Stomach (tissue), 8 donors: ENCODE measurements at regions not wholly inside any gene's neighbourhood (a gene's known extent, or its start where the extent isn't known, plus 50 kb on each side); places are given as distances from the start of the nearest gene placed in this dataset.

Experiments
- DNase-seq, 2 donors: peaks; one replicate each; pipeline versions ENCODE4 v3.0.0 to v3.0.0-alpha.2; 2013 to 2019
- H3K27ac ChIP-seq, 5 donors: fragments of 200-600 bp in 4 of 5; sonication (generic) in 4 of 5; one replicate each; pipeline ENCODE4 v1.5.1; 2013 to 2019; ENCODE audit warnings: mild to moderate bottlenecking in 1 of 5, moderate library complexity in 1 of 5
- H3K27me3 ChIP-seq, 3 donors: fragments of 200-600 bp; sonication (generic); one replicate each; pipeline ENCODE4 v1.5.1; 2017 to 2019; ENCODE audit warnings: mixed run types in 1 of 3
- H3K36me3 ChIP-seq, 4 donors: fragments of 200-600 bp; sonication (generic); 1 replicate in 3 of 4; 2 replicates in 1 of 4; pipeline ENCODE4 v1.5.1; 2016 to 2019
- H3K4me1 ChIP-seq, 4 donors: fragments of 200-600 bp; sonication (generic); one replicate each; pipeline ENCODE4 v1.5.1; 2016 to 2019
- H3K4me3 ChIP-seq, 4 donors: fragments of 200-600 bp; sonication (generic) in 3 of 4; one replicate each; pipeline ENCODE4 v1.5.1; 2016 to 2019; ENCODE audit warnings: mild to moderate bottlenecking in 1 of 4
- H3K9me3 ChIP-seq, 4 donors: fragments of 200-600 bp; sonication (generic); one replicate each; pipeline ENCODE4 v1.5.1; 2016 to 2019
- EP300 ChIP-seq: sonication (generic); formaldehyde crosslinking; IDR thresholded peaks from one replicate; pipeline ENCODE4 v1.6.1; 2017; ENCODE audit warnings: antibody characterized with exemption
- POLR2A ChIP-seq, 4 donors: fragments of 450-650 bp; IDR thresholded peaks; one replicate each; pipeline ENCODE4 v1.6.1; 2016; ENCODE audit warnings: antibody characterized with exemption in 4 of 4, control low read depth in 2 of 4, mild to moderate bottlenecking in 1 of 4, moderate library complexity in 1 of 4
- POLR2AphosphoS5 ChIP-seq, 3 donors: sonication (generic); formaldehyde crosslinking; IDR thresholded peaks; one replicate each; pipeline ENCODE4 v1.6.1; 2016; ENCODE audit warnings: antibody characterized with exemption in 3 of 3
- WGBS, 5 donors: extraction: QIAGEN DNeasy Blood & Tissue Kit in 3 of 5; methylation state at CpG; one replicate each; pipeline versions ENCODE4 v1.1.5 to v1.1.7; 2013 to 2018; 5-methylcytosine and 5-hydroxymethylcytosine counted together
- intact Hi-C: fragments of 100-400 bp; cut with DNase I; formaldehyde crosslinking; loops from one replicate; pipeline ENCODE4 v1.15.1; 2023; ENCODE audit warnings: low total_unique reads
- TF ChIP-seq, protein P1 (sequence below), 7 experiments: fragments of 450-650 bp in 4 of 7; fragments of 200-600 bp in 3 of 7; sonication (generic) in 3 of 7; IDR thresholded peaks; one replicate each; pipeline ENCODE4 v1.5.1; 2016 to 2019; ENCODE audit warnings: antibody characterized with exemption in 7 of 7, control low read depth in 2 of 7, mild to moderate bottlenecking in 1 of 7
- donor health status: healthy with polysubstance abuse.
- donor health status: Bipolar disorder and iron deficiency.
- donor health status: healthy.

GRCh38 chr9:116015855-116016254 is 137.7 kb upstream of the PAPPA start:
- DNase-seq, result no peak
- TF ChIP-seq POLR2A (IDR thresholded peaks at IDR 0.05), result no peak
- TF ChIP-seq POLR2AphosphoS5 (IDR thresholded peaks at IDR 0.05), result no peak
- TF ChIP-seq, protein P1, sequence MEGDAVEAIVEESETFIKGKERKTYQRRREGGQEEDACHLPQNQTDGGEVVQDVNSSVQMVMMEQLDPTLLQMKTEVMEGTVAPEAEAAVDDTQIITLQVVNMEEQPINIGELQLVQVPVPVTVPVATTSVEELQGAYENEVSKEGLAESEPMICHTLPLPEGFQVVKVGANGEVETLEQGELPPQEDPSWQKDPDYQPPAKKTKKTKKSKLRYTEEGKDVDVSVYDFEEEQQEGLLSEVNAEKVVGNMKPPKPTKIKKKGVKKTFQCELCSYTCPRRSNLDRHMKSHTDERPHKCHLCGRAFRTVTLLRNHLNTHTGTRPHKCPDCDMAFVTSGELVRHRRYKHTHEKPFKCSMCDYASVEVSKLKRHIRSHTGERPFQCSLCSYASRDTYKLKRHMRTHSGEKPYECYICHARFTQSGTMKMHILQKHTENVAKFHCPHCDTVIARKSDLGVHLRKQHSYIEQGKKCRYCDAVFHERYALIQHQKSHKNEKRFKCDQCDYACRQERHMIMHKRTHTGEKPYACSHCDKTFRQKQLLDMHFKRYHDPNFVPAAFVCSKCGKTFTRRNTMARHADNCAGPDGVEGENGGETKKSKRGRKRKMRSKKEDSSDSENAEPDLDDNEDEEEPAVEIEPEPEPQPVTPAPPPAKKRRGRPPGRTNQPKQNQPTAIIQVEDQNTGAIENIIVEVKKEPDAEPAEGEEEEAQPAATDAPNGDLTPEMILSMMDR (IDR thresholded peaks at IDR 0.05), result no peak
- TF ChIP-seq EP300, result no peak
- Histone ChIP-seq H3K4me3 (no peak overlapping the region), H3K9me3 (no peaks in the 10 kb centered on the region), H3K36me3 (no peaks in the 10 kb centered on the region), H3K4me1 (no peaks in the 10 kb centered on the region), H3K27ac (no peak overlapping the region), H3K27me3 (no peaks in the 10 kb centered on the region)
- intact Hi-C loops, result no loop called here

DNA sequence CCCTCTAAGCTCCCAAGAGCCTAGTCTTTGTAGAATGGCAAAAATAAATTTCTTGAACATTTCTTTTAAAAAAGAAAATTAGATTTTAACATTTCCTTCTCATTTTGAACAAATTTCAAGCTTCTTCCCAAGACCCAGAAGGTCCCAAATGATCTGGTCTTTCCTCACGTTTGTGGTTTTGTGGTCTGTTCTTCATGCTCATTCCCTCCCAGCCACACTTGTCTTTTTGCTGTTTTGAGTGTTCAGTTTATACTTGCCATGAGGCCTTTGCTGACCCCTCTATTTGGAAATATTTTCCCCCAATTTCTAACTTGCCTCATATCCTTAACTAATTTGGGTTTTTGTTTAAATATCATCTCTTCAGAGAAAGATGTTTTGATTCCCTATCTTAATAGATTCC is 133.4 kb upstream of the PAPPA start:
- Histone ChIP-seq H3K9me3 (peaks cover 0 to 4% (median 0%) of the 10 kb centered on the region in 4 donors), H3K4me3 (no peak overlapping the region), H3K27me3 (no peaks in the 10 kb centered on the region), H3K4me1 (no peaks in the 10 kb centered on the region), H3K36me3 (no peaks in the 10 kb centered on the region), H3K27ac (no peak overlapping the region)
- TF ChIP-seq POLR2AphosphoS5 (IDR thresholded peaks at IDR 0.05) (no peak), POLR2A (IDR thresholded peaks at IDR 0.05) (no peak), EP300 (no peak)
- TF ChIP-seq, protein P1 (IDR thresholded peaks at IDR 0.05), result no peak
- intact Hi-C loops, result no loop called here
- 56 to 75% (median 67%) methylated on average over 1 of the region's 1 CpG for WGBS, 5 donors
- no peak for DNase-seq

DNA sequence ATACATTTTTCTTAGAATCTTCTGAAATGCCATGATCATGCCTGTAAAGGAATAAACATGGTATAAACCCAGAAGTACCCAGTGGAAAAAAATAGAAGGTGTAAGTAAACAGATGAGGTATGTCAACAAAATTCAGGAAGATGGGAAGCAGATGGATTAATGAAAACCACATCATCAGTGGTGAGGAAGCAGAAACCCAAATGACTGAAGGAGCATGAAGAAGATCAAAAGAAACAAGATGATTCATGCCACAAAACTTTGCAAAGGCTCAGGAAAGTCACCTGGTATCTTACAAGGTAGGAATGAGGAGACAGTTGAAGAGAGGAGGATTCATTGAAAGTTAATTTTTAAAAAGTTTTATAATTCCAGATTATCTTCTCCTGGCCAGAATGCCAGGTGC is 132.8 kb upstream of the PAPPA start:
- no peak for DNase-seq
- no peak for TF ChIP-seq POLR2AphosphoS5 (IDR thresholded peaks at IDR 0.05)
- TF ChIP-seq, protein P1 (IDR thresholded peaks at IDR 0.05), result no peak
- TF ChIP-seq EP300, result no peak
- no peak for TF ChIP-seq POLR2A (IDR thresholded peaks at IDR 0.05)
- Histone ChIP-seq H3K4me1 (no peaks in the 10 kb centered on the region), H3K27ac (no peak overlapping the region), H3K4me3 (no peak overlapping the region), H3K9me3 (peaks cover 0 to 4% (median 0%) of the 10 kb centered on the region in 4 donors), H3K27me3 (no peaks in the 10 kb centered on the region), H3K36me3 (no peaks in the 10 kb centered on the region)
- intact Hi-C loops, result no loop called here

- Histone ChIP-seq H3K4me1 (no peaks in the 10 kb centered on the region), H3K27me3 (no peaks in the 10 kb centered on the region), H3K4me3 (no peak overlapping the region), H3K27ac (no peak overlapping the region), H3K9me3 (peaks cover 0 to 15% (median 9%) of the 10 kb centered on the region in 4 donors), H3K36me3 (no peaks in the 10 kb centered on the region)
- 58 to 86% (median 81%) methylated on average over 1 of the region's 1 CpG for WGBS, 5 donors
- intact Hi-C loops, result no loop called here
- TF ChIP-seq EP300 (no peak), POLR2AphosphoS5 (IDR thresholded peaks at IDR 0.05) (no peak), POLR2A (IDR thresholded peaks at IDR 0.05) (no peak)
- TF ChIP-seq, protein P1 (IDR thresholded peaks at IDR 0.05), result no peak
- no peak for DNase-seq
Observed at GRCh38 chr9:116027096-116027495, 126.5 kb upstream of the PAPPA start.

DNA sequence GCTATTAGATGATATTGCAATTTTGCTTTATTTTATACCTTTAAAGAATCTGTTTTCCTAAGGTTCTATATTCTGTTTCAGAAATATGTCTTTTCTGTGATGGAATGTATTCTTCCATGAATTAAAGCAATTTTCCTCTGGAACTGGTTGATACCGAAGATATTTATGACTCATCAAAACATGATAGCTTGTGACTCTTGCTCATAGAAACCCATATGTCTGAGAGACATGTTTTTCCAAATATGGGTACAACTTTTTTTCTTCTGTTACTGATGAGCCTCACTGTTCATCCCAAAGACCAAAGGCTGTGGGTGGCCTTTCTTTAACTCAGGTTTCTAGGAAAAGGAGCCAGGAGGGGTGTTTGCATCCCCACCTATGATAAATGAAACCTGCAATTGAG is 126.1 kb upstream of the PAPPA start:
- no peak for DNase-seq
- WGBS, 5 donors, result 74 to 82% (median 78%) methylated on average over 1 of the region's 1 CpG
- H3K27ac ChIP-seq, result no peak overlapping the region

More for the DNA sequence above, 126.1 kb upstream of the PAPPA start:
- Histone ChIP-seq H3K4me1 (no peaks in the 10 kb centered on the region), H3K36me3 (no peaks in the 10 kb centered on the region), H3K9me3 (peaks cover 0 to 15% (median 9%) of the 10 kb centered on the region in 4 donors), H3K4me3 (no peak overlapping the region), H3K27me3 (no peaks in the 10 kb centered on the region)
- TF ChIP-seq POLR2AphosphoS5 (IDR thresholded peaks at IDR 0.05) (no peak), EP300 (no peak), POLR2A (IDR thresholded peaks at IDR 0.05) (no peak)
- TF ChIP-seq, protein P1 (IDR thresholded peaks at IDR 0.05), result no peak
- intact Hi-C loops, result no loop called here
